WTC11 (cell line): ENCODE measurements at regions not wholly inside any gene's neighbourhood (a gene's known extent, or its start where the extent isn't known, plus 50 kb on each side); places are given as distances from the start of the nearest gene placed in this dataset.

Source experiments
- ATAC-seq: fragments of 200-7000 bp; cut with Tn5 transposase; 2 replicates; pipeline ENCODE4 v1.10.0; 2021; ENCODE audit warnings: mild to moderate bottlenecking, moderate library complexity
- CTCF ChIA-PET: fragments of 300-600 bp; sonication (Branson Sonifier 250); formaldehyde crosslinking; loops from one replicate; lab custom pipeline; 2021; ENCODE audit warnings: antibody characterized with exemption; lab: Charles Lee
- POLR2A ChIA-PET: fragments of 350-600 bp; sonication (Branson Sonifier 250); formaldehyde crosslinking; loops from one replicate; lab custom pipeline; 2021; ENCODE audit warnings: antibody characterized with exemption; lab: Charles Lee
- DNase-seq: peaks from one replicate; pipeline ENCODE4 v3.0.0; 2021; ENCODE audit warnings: low spot score
- H3K27ac Mint-ChIP-seq: 2 replicates; pipeline ENCODE4 v1.8.0; 2021; ENCODE audit warnings: mixed read lengths
- H3K27me3 Mint-ChIP-seq: 2 replicates; pipeline ENCODE4 v1.8.0; 2021; ENCODE audit warnings: low read depth, mild to moderate bottlenecking, moderate library complexity, mixed read lengths
- H3K36me3 Mint-ChIP-seq: 2 replicates; pipeline ENCODE4 v1.8.0; 2021; ENCODE audit warnings: mixed read lengths
- H3K4me1 Mint-ChIP-seq: 2 replicates; pipeline ENCODE4 v1.8.0; 2022; ENCODE audit warnings: mixed read lengths
- H3K4me3 Mint-ChIP-seq: 2 replicates; pipeline ENCODE4 v1.8.0; 2021; ENCODE audit warnings: mild to moderate bottlenecking, moderate library complexity, mixed read lengths
- H3K9me3 Mint-ChIP-seq: 2 replicates; pipeline ENCODE4 v1.8.0; 2021; ENCODE audit warnings: mixed read lengths
- ATF1 ChIP-seq: sonication (generic); formaldehyde crosslinking; IDR thresholded peaks from 2 replicates; pipeline ENCODE4 v1.8.1; 2023; ENCODE audit warnings: mild to moderate bottlenecking, moderate library complexity, missing genetic modification reagents
- ATF3 ChIP-seq: sonication (generic); formaldehyde crosslinking; conservative IDR thresholded peaks from 2 replicates; pipeline ENCODE4 v1.8.1; 2022; ENCODE audit warnings: mild to moderate bottlenecking, missing genetic modification reagents
- CBFB ChIP-seq: sonication (generic); formaldehyde crosslinking; IDR thresholded peaks from 2 replicates; pipeline ENCODE4 v1.8.1; 2022; ENCODE audit warnings: mild to moderate bottlenecking, low read depth, missing genetic modification reagents
- E2F1 ChIP-seq: sonication (generic); formaldehyde crosslinking; IDR thresholded peaks from 2 replicates; pipeline ENCODE4 v1.8.0; 2022; ENCODE audit warnings: mild to moderate bottlenecking, missing genetic modification reagents
- ELF4 ChIP-seq: sonication (generic); formaldehyde crosslinking; IDR thresholded peaks from 2 replicates; pipeline ENCODE4 v1.8.1; 2022; ENCODE audit warnings: low read depth, mild to moderate bottlenecking, moderate library complexity, missing genetic modification reagents
- ESRRA ChIP-seq: sonication (generic); formaldehyde crosslinking; IDR thresholded peaks from 2 replicates; pipeline ENCODE4 v1.8.1; 2022; ENCODE audit warnings: mild to moderate bottlenecking, missing genetic modification reagents, borderline replicate concordance
- FOXP1 ChIP-seq: sonication (generic); formaldehyde crosslinking; IDR thresholded peaks from 2 replicates; pipeline ENCODE4 v1.8.0; 2022; ENCODE audit warnings: missing genetic modification reagents, mild to moderate bottlenecking, moderate library complexity, borderline replicate concordance
- GTF2I ChIP-seq: fragments of 250-450 bp; sonication (Bioruptor Pico); conservative IDR thresholded peaks from 2 replicates; pipeline ENCODE4 v1.4.0; 2021; ENCODE audit warnings: mild to moderate bottlenecking
- HMGA2 ChIP-seq: fragments of 250-450 bp; sonication (Bioruptor Pico); IDR thresholded peaks from 2 replicates; pipeline ENCODE4 v1.4.0; 2021; ENCODE audit warnings: mild to moderate bottlenecking, moderate library complexity
- IRF2 ChIP-seq: sonication (generic); formaldehyde crosslinking; IDR thresholded peaks from 2 replicates; pipeline ENCODE4 v1.8.0; 2022; ENCODE audit warnings: low read depth, missing genetic modification reagents, borderline replicate concordance
- JAZF1 ChIP-seq: fragments of 250-450 bp; sonication (Bioruptor Pico); IDR thresholded peaks from 2 replicates; pipeline ENCODE4 v1.9.0; 2021; ENCODE audit warnings: moderate library complexity, mild to moderate bottlenecking, inconsistent platforms
- MAX ChIP-seq: sonication (generic); formaldehyde crosslinking; IDR thresholded peaks from 2 replicates; pipeline ENCODE4 v1.8.0; 2022; ENCODE audit warnings: mild to moderate bottlenecking, missing genetic modification reagents
- MXD4 ChIP-seq: fragments of 250-450 bp; sonication (Bioruptor Pico); IDR thresholded peaks from 2 replicates; pipeline ENCODE4 v1.8.0; 2021; ENCODE audit warnings: mild to moderate bottlenecking, moderate library complexity, borderline replicate concordance
- MYBL2 ChIP-seq: sonication (generic); formaldehyde crosslinking; IDR thresholded peaks from 2 replicates; pipeline ENCODE4 v1.8.1; 2023; ENCODE audit warnings: mild to moderate bottlenecking, moderate library complexity, missing genetic modification reagents
- NFYB ChIP-seq: sonication (generic); formaldehyde crosslinking; conservative IDR thresholded peaks from 2 replicates; pipeline ENCODE4 v1.8.0; 2022; ENCODE audit warnings: low read depth, missing genetic modification reagents
- PREB ChIP-seq: sonication (generic); formaldehyde crosslinking; IDR thresholded peaks from 2 replicates; pipeline ENCODE4 v1.8.1; 2022; ENCODE audit warnings: mild to moderate bottlenecking, missing genetic modification reagents, moderate library complexity, borderline replicate concordance
- PRRX2 ChIP-seq: fragments of 250-450 bp; sonication (Bioruptor Pico); IDR thresholded peaks from 2 replicates; pipeline ENCODE4 v1.8.0; 2021; ENCODE audit warnings: mild to moderate bottlenecking
- RORB ChIP-seq: fragments of 250-450 bp; sonication (Bioruptor Pico); IDR thresholded peaks from 2 replicates; pipeline ENCODE4 v1.9.0; 2021; ENCODE audit warnings: mild to moderate bottlenecking
- SMAD4 ChIP-seq: sonication (generic); formaldehyde crosslinking; IDR thresholded peaks from 2 replicates; pipeline ENCODE4 v1.8.0; 2022; ENCODE audit warnings: mild to moderate bottlenecking, missing genetic modification reagents
- TCF7 ChIP-seq: sonication (generic); formaldehyde crosslinking; IDR thresholded peaks from 2 replicates; pipeline ENCODE4 v1.8.0; 2022; ENCODE audit warnings: mild to moderate bottlenecking, low read depth, missing genetic modification reagents, moderate library complexity
- TEAD1 ChIP-seq: sonication (generic); formaldehyde crosslinking; IDR thresholded peaks from 2 replicates; pipeline ENCODE4 v1.8.0; 2022; ENCODE audit warnings: mild to moderate bottlenecking, missing genetic modification reagents
- ZMAT4 ChIP-seq: fragments of 250-450 bp; sonication (Bioruptor Pico); IDR thresholded peaks from 2 replicates; pipeline ENCODE4 v1.9.0; 2021; ENCODE audit warnings: mild to moderate bottlenecking
- ZNF281 ChIP-seq: sonication (generic); formaldehyde crosslinking; IDR thresholded peaks from 2 replicates; pipeline ENCODE4 v1.8.0; 2023; ENCODE audit warnings: mild to moderate bottlenecking, missing genetic modification reagents
- ZNF317 ChIP-seq: sonication (generic); formaldehyde crosslinking; IDR thresholded peaks from 2 replicates; pipeline ENCODE4 v1.8.1; 2023; ENCODE audit warnings: low read depth, mild to moderate bottlenecking, moderate library complexity, missing genetic modification reagents, borderline replicate concordance
- ZNF425 ChIP-seq: fragments of 250-450 bp; sonication (Bioruptor Pico); conservative IDR thresholded peaks from 2 replicates; pipeline ENCODE4 v1.9.0; 2021; ENCODE audit warnings: mild to moderate bottlenecking
- ZNF512 ChIP-seq: sonication (generic); formaldehyde crosslinking; IDR thresholded peaks from 2 replicates; pipeline ENCODE4 v1.8.1; 2022; ENCODE audit warnings: missing genetic modification reagents, borderline replicate concordance

- ChIA-PET POLR2A (no interaction called here), CTCF (no interaction called here)
- Mint-ChIP-seq H3K4me3 (no peak overlapping the region), H3K27me3 (no peaks in the 10 kb centered on the region), H3K4me1 (no peaks in the 10 kb centered on the region), H3K27ac (no peak overlapping the region), H3K36me3 (peaks cover 5% of the 10 kb centered on the region), H3K9me3 (peaks cover 27% of the 10 kb centered on the region)
- no peak for TF ChIP-seq MAX (CRISPR knock-in tag)
- TF ChIP-seq ELF4 (CRISPR knock-in tag), result no peak
- TF ChIP-seq PREB, result no peak
- TF ChIP-seq TEAD1 (CRISPR knock-in tag), result no peak
- TF ChIP-seq GTF2I (CRISPR knock-in tag), result no peak
- TF ChIP-seq JAZF1 (CRISPR knock-in tag), result no peak
- no peak for TF ChIP-seq RORB (CRISPR knock-in tag)
- no peak for TF ChIP-seq ATF3 (CRISPR knock-in tag)
- TF ChIP-seq MXD4 (CRISPR knock-in tag), result no peak
- TF ChIP-seq IRF2 (CRISPR knock-in tag), result no peak
- no peak for TF ChIP-seq ZNF425 (CRISPR knock-in tag)
- TF ChIP-seq FOXP1 (CRISPR knock-in tag), result no peak
- TF ChIP-seq NFYB (CRISPR knock-in tag), result no peak
- TF ChIP-seq MYBL2 (CRISPR knock-in tag), result no peak
- no peak for TF ChIP-seq ZNF512 (CRISPR knock-in tag)
- TF ChIP-seq ZMAT4 (CRISPR knock-in tag), result no peak
- no peak for TF ChIP-seq CBFB
- ATAC-seq (no peak), DNase-seq (no peak)
These were observed 109.5 kb upstream of the ARHGAP5 start for GRCh38 chr14:31967669-31967975.

- Mint-ChIP-seq H3K36me3 (peaks cover 5% of the 10 kb centered on the region), H3K27me3 (no peaks in the 10 kb centered on the region), H3K9me3 (peaks cover 33% of the 10 kb centered on the region), H3K4me3 (no peak overlapping the region), H3K4me1 (no peaks in the 10 kb centered on the region), H3K27ac (no peak overlapping the region)
- DNase-seq (no peak), ATAC-seq (no peak)
- ChIA-PET CTCF (no interaction called here), POLR2A (no interaction called here)
- TF ChIP-seq HMGA2 (CRISPR knock-in tag) (no peak), PRRX2 (CRISPR knock-in tag) (no peak), SMAD4 (CRISPR knock-in tag) (no peak), E2F1 (CRISPR knock-in tag) (no peak), ZNF281 (CRISPR knock-in tag) (no peak), ELF4 (CRISPR knock-in tag) (no peak), ESRRA (no peak), ZNF317 (CRISPR knock-in tag) (no peak), ATF1 (CRISPR knock-in tag) (no peak), TCF7 (CRISPR knock-in tag) (no peak)
These were observed 108.8 kb upstream of the ARHGAP5 start for GRCh38 chr14:31968107-31968810.
